CD14-positive monocyte (primary cell): ENCODE measurements at regions not wholly inside any gene's neighbourhood (a gene's known extent, or its start where the extent isn't known, plus 50 kb on each side); places are given as distances from the start of the nearest gene placed in this dataset.

ENCODE experiments used
- DNase-seq, 3 donors: peaks; one replicate each; pipeline ENCODE4 v3.0.0-alpha.2; 2011 to 2022
- H2AFZ ChIP-seq: 2 replicates; pipeline ENCODE4 v1.6.0; 2012; ENCODE audit warnings: mild to moderate bottlenecking, low read depth, low read length, inconsistent platforms; ENCODE audit not compliant: insufficient read depth, poor library complexity, severe bottlenecking
- H3K27ac ChIP-seq, 2 donors: 1 replicate in 1 of 2; 2 replicates in 1 of 2; pipeline ENCODE4 v1.5.1; 2012 to 2013; ENCODE audit warnings: low read length in 2 of 2, control low read depth in 1 of 2, inconsistent platforms in 1 of 2, low read depth in 1 of 2, mild to moderate bottlenecking in 1 of 2
- H3K27me3 ChIP-seq, 2 donors: one replicate each; pipeline versions ENCODE4 v1.6.0 to v1.6.1; 2011 to 2013; ENCODE audit warnings: low read length in 2 of 2; ENCODE audit not compliant: control insufficient read depth in 2 of 2, insufficient read depth in 2 of 2
- H3K36me3 ChIP-seq, 2 donors: replicated peaks in 1 of 2; 1 replicate in 1 of 2; 2 replicates in 1 of 2; pipeline versions ENCODE4 v1.5.1 to v1.6.1; 2012 to 2013; ENCODE audit warnings: low read length in 2 of 2, control low read depth in 1 of 2, inconsistent platforms in 1 of 2, mild to moderate bottlenecking in 1 of 2; ENCODE audit not compliant: insufficient read depth in 2 of 2, control insufficient read depth in 1 of 2
- H3K4me1 ChIP-seq, 2 donors: 1 replicate in 1 of 2; 2 replicates in 1 of 2; pipeline versions ENCODE4 v1.5.1 to v1.6.1; 2012 to 2013; ENCODE audit warnings: low read length in 2 of 2, control low read depth in 1 of 2, inconsistent platforms in 1 of 2, mild to moderate bottlenecking in 1 of 2, moderate library complexity in 1 of 2; ENCODE audit not compliant: insufficient read depth in 2 of 2, control insufficient read depth in 1 of 2
- H3K4me2 ChIP-seq: replicated peaks from 2 replicates; pipeline ENCODE3; 2012; ENCODE audit warnings: low read length, moderate library complexity, mild to moderate bottlenecking; ENCODE audit not compliant: poor library complexity, severe bottlenecking; ENCODE audit errors: extremely low read depth
- H3K4me3 ChIP-seq, 3 experiments: fragments of 200-600 bp in 1 of 3; sonication (generic) in 1 of 3; replicated peaks in 1 of 3; 1 replicate in 2 of 3; 2 replicates in 1 of 3; pipeline ENCODE4 v1.5.1; 2011 to 2013; ENCODE audit warnings: low read length in 3 of 3, mild to moderate bottlenecking in 3 of 3, control low read depth in 2 of 3, low read depth in 2 of 3, inconsistent platforms in 1 of 3, moderate library complexity in 1 of 3
- H3K79me2 ChIP-seq: 2 replicates; pipeline ENCODE4 v1.6.0; 2012; ENCODE audit warnings: mild to moderate bottlenecking, control low read depth, inconsistent platforms, low read length, moderate library complexity; ENCODE audit not compliant: insufficient read depth
- H3K9ac ChIP-seq: 2 replicates; pipeline ENCODE4 v1.6.0; 2017; ENCODE audit warnings: low read length, mild to moderate bottlenecking; ENCODE audit not compliant: insufficient read depth, poor library complexity, severe bottlenecking
- H3K9me3 ChIP-seq, 2 donors: replicated peaks in 1 of 2; 1 replicate in 1 of 2; 2 replicates in 1 of 2; pipeline versions ENCODE4 v1.5.1 to v1.6.1; 2012 to 2013; ENCODE audit warnings: low read length in 2 of 2, control low read depth in 1 of 2; ENCODE audit not compliant: control insufficient read depth in 1 of 2, insufficient read depth in 1 of 2
- H4K20me1 ChIP-seq: 2 replicates; pipeline ENCODE4 v1.6.0; 2012; ENCODE audit warnings: mild to moderate bottlenecking, low read length, control low read depth, moderate library complexity; ENCODE audit not compliant: insufficient read depth
- H3K27ac Mint-ChIP-seq, 7 donors: one replicate each; pipeline ENCODE4 v1.8.0; 2020; ENCODE audit warnings: mild to moderate bottlenecking in 7 of 7, mixed read lengths in 7 of 7, moderate library complexity in 6 of 7, inconsistent platforms in 2 of 7
- H3K27me3 Mint-ChIP-seq, 3 donors: one replicate each; pipeline ENCODE4 v1.8.0; 2021 to 2022; ENCODE audit warnings: low read depth in 3 of 3, mild to moderate bottlenecking in 3 of 3, mixed read lengths in 3 of 3, moderate library complexity in 3 of 3, inconsistent platforms in 1 of 3
- H3K36me3 Mint-ChIP-seq, 2 donors: one replicate each; pipeline ENCODE4 v1.8.0; 2020; ENCODE audit warnings: mixed read lengths in 2 of 2, inconsistent platforms in 1 of 2, mild to moderate bottlenecking in 1 of 2
- H3K4me1 Mint-ChIP-seq: one replicate; pipeline ENCODE4 v1.8.0; 2020; ENCODE audit warnings: mild to moderate bottlenecking, mixed read lengths
- H3K4me3 Mint-ChIP-seq, 2 donors: one replicate each; pipeline ENCODE4 v1.8.0; 2020; ENCODE audit warnings: mild to moderate bottlenecking in 2 of 2, mixed read lengths in 2 of 2, moderate library complexity in 1 of 2
- H3K9me3 Mint-ChIP-seq, 7 donors: one replicate each; pipeline ENCODE4 v1.8.0; 2020 to 2022; ENCODE audit warnings: mixed read lengths in 7 of 7, mild to moderate bottlenecking in 6 of 7, moderate library complexity in 6 of 7, inconsistent platforms in 2 of 7
- CTCF ChIP-seq: fragments of 200-600 bp; IDR thresholded peaks from one replicate; pipeline ENCODE4 v1.8.0; 2022; ENCODE audit warnings: antibody characterized with exemption, mild to moderate bottlenecking
- WGBS: methylation state at CpG from one replicate; pipeline ENCODE4 v1.1.5; 2013; ENCODE audit warnings: missing lambda C conversion rate; ENCODE audit not compliant: insufficient coverage; 5-methylcytosine and 5-hydroxymethylcytosine counted together
- intact Hi-C, 2 donors: fragments of 100-400 bp; cut with micrococcal nuclease; formaldehyde crosslinking; loops; one replicate each; pipeline versions ENCODE4 v1.15.0 to v1.15.1; 2023

- Histone ChIP-seq H4K20me1 (no peaks in the 10 kb centered on the region), H3K36me3 (no peaks in the 10 kb centered on the region), H3K4me2 (no peak overlapping the region), H3K27ac (no peak overlapping the region), H3K79me2 (no peaks in the 10 kb centered on the region), H3K9me3 (no peaks in the 10 kb centered on the region), H3K4me1 (no peaks in the 10 kb centered on the region), H3K27me3 (no peaks in the 10 kb centered on the region), H2AFZ (no peak overlapping the region), H3K9ac (no peak overlapping the region), H3K4me3 (no peak overlapping the region)
- H3K4me1 Mint-ChIP-seq = no peaks in the 10 kb centered on the region
- no peak overlapping the region for H3K4me3 Mint-ChIP-seq
- no peaks in the 10 kb centered on the region for H3K9me3 Mint-ChIP-seq
- no peak for DNase-seq
- peaks cover 1 to 4% (median 2%) of the 10 kb centered on the region in 3 donors for H3K27me3 Mint-ChIP-seq
- 93% methylated on average over 6 of the region's 10 CpGs for WGBS
- H3K27ac Mint-ChIP-seq = no peak overlapping the region
- intact Hi-C loops = no loop called here
- TF ChIP-seq CTCF = no peak
- no peaks in the 10 kb centered on the region for H3K36me3 Mint-ChIP-seq
Measured at GRCh38 chr11:128367573-128367972, 219.8 kb downstream of the ETS1 start.

- Histone ChIP-seq H4K20me1 (no peaks in the 10 kb centered on the region), H3K79me2 (no peaks in the 10 kb centered on the region), H3K9me3 (no peaks in the 10 kb centered on the region), H3K9ac (no peak overlapping the region), H2AFZ (no peak overlapping the region), H3K4me3 (no peak overlapping the region), H3K4me1 (no peaks in the 10 kb centered on the region), H3K4me2 (no peak overlapping the region), H3K36me3 (no peaks in the 10 kb centered on the region), H3K27ac (no peak overlapping the region), H3K27me3 (no peaks in the 10 kb centered on the region)
- intact Hi-C loops = no loop called here
- no peak for DNase-seq
- no peak overlapping the region for H3K27ac Mint-ChIP-seq
- TF ChIP-seq CTCF = no peak
- no CpG with 5 or more reads among the region's 3 CpGs for WGBS
- no peaks in the 10 kb centered on the region for H3K9me3 Mint-ChIP-seq
- peaks cover 2 to 5% (median 4%) of the 10 kb centered on the region in 3 donors for H3K27me3 Mint-ChIP-seq
- no peak overlapping the region for H3K4me3 Mint-ChIP-seq
- H3K36me3 Mint-ChIP-seq = no peaks in the 10 kb centered on the region
- no peaks in the 10 kb centered on the region for H3K4me1 Mint-ChIP-seq
Measured at GRCh38 chr11:128365044-128365443, 222.3 kb downstream of the ETS1 start.
